DMS53 (cell line): ENCODE measurements at regions not wholly inside any gene's neighbourhood (a gene's known extent, or its start where the extent isn't known, plus 50 kb on each side); places are given as distances from the start of the nearest gene placed in this dataset.

Source experiments
- DNase-seq: peaks from one replicate; lab custom pipeline; 2025; lab: John Stamatoyannopoulos, UW

DNA sequence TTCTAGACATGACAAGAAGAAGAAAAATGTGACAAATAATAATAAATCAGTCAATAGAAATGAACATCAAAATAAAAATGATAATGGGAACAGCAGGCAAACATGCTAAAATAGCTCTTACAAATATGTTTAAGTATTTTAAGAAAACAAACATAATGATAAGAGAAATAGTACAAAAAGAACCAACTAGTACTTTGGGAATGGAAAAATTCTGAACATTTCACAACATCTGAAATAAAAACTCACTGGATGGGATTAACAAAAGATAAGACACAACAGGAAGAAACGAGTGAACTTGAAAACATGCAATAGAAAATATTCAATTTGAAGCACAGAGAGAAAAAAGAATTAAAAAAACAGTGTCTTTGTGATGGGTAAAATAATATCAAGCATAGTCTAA lies 115.2 kb upstream of the TSPAN2 start:
- DNase-seq: no peak

DNA sequence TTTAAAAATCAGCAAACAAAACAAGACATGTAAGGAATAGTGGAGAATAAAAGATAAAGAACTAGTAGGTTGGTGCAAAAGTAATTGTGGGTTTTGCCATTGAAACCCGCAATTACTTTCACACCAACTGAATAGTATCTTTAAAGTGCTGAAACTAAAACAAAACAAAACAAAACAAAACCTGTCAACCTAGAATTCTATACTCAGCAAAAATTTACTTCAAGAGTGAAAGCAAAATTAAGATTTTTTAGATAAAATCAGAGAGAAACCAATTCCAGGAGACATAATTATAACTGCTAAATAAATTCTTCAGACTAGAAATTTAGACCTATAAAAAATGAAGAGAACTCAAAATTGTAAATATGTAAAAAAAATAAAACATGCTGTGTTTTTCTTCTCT lies 114.0 kb upstream of the TSPAN2 start:
- no peak for DNase-seq

DNA sequence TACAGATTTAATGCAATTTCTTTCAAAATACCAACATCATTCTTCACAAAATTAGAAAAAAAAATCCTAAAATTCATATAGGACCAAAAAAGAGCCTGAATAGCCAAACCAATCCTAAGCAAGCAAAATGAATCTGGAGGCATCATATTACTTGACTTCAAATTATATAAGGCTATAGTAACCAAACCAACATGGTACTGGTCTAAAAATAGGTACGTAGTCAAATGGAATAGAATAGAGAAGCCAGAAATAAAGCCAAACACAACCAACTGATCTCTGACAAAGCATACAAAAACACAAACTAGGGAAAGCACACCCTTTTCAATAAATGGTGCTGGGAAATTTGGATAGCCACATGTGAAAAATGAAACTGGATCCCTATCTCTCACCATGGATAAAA lies 112.3 kb upstream of the TSPAN2 start:
- no peak for DNase-seq

DNA sequence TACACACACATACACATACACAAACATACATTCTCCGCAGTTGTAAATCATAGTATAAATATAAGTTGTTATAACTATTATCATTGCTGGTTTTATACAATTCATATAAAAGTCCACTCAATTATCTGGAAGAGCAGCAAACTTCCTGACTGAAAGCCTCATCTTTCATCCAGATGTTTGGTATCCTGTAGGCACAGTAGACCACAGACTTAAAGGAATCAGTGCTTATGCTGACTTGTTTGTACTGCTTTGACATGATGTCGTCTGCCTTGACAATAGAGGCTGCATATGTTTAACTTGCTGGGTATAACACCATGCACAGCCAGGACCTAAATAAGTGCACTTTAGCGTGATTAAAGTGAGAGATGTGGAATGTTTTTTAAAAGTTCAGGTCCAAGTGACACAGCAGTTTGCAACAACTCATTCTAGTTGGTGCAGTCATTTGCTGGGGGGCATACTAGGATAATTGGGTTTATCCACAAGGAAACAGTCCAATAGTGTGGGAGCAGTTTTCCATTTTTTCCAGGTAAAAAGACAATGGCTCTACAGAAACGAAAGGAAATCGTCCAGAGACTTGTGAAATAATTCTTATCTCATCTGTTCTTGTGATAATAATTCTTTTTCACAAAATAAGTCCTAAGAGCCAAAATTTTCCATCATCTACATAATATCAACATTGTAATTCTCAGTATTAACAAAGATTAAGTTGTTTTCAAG lies 110.3 kb upstream of the TSPAN2 start:
- no peak for DNase-seq

DNA sequence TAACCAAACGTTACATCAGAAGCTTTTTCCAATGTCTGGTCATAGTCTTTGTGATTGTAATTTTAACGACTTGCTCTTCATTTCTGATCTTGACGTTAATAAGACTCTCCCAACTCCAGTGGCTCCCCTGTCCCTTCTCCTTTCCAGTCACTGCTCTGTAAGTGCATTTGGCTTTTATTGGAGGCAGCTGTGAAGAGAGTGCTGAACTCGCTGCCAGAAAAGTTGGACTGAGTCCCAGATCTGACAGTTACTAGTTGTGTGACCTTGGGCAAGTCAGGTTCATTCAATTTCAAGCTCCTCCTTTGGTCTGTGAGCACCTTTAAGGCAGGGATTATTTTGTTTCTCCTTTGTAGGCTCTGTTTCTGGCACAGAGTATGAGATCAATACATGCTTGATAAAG lies 109.6 kb upstream of the TSPAN2 start:
- no peak for DNase-seq

DNA sequence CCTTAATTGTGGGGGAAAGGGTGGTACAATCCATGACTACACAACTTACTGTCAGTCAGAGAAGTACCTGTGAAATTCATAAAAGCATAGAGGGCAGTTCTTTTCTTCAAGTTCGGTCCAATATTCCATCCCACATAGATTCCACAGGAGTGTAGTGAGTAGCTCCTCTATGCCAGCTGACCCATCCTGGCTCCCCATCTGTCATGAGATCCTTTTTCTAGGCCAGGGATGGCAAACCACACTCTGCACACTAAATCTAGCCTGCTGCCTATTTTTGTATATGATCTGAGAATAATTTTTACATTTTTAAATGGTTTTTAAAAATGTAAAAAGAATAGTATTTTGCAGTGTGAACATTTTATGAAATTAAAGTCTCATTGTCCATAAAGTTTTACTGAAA lies 107.0 kb upstream of the TSPAN2 start:
- no peak for DNase-seq

DNA sequence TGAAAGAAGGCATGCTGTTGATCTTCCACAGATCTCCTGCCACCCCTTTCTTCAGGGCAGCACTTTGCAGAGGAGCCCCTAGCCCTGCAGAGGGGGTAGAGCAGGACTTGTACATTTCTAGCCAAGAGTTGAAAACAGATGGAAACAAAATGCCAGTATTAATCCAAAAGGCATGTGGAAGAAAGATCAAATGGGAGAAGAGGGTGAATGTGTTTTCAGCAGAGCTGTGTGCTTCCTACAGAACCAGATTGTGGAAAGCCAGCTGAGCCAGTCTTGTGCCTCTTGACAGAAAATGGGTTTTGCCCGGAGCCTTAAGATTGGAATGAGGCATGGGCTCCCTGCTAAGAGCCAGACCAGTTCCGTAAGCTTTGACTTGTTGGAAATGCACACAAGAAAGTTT lies 105.2 kb upstream of the TSPAN2 start:
- no peak for DNase-seq

DNA sequence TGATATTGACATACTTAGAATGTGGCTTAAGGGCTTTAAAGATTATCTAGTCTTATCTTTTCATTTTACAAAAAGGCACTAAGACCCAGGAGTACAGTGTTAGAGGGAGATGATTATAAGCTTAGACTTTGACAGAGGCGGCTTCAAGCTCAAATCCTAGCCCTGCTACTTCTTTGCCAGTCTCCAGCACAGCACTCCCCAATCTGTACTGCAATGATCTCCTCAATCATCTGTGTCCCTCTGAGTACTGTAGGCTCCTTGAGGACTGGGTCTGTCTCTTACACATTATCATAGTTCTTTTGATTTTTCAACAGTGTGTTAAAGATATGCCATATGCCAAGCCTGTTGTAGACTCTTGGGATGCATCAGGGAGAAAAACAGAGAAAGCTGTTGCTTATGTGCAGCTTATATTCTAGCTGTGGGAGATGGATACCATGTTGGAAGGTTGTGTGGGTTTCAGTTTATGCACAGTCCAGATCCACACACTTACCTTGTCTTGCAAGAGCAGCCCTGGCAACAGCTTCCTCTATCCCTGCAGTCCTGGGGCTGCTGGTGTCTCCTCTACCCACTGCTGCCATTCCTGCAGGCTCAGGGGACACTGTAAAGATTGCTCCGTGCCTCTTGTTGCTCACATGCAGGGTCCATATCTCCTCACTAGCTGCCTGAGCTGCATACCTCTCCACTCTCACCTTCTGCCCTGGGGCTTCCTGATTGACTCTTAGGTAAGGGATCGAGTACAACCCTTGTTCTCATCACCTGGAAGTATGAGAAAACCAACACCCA lies 103.9 kb upstream of the TSPAN2 start:
- no peak for DNase-seq

DNA sequence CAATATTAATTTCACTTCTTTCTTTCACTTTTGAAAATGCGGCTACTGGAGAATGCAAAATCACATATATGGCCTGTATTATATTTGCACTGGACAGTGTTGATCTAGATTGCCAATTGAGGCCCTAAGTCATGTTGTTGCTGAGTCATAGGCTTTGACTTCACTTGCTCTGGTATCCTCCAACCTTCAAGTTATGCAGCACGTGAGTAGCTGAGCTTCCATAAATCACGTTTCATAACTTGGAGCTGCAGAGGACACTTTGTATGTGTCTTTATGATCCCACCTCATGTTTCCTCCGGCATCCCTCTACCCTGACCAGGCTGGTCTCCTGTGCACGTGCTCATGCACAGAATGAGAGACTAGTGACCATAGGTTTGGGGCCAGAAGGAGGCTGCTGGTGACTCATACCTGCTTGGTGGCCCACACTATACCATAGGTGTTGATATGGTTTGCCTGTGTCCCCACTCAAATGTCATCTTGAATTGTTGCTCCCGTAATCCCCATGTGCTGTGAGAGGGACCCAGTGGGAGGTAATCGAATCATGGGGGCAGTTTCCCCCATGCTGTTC lies 103.0 kb upstream of the TSPAN2 start:
- DNase-seq: peak; percentile 16

DNA sequence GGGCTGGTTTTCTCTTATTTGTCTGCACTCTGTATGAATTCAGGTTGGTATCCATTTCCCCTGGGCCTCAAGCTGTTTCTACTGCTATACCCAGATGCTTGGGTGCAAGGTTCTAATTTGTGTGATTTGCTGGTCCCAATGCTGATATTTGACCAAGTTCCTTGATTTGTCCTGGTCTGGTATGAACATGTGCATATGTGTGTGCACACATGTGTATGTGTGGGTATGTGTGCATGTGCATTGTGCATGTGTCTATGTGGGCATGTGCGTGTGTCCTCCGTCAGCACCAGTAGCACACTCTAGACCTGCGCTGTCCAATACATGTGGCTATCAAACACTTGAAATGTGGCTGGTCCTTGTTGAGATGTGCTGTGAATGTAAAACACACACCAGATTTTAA lies 102.4 kb upstream of the TSPAN2 start:
- no peak for DNase-seq

DNA sequence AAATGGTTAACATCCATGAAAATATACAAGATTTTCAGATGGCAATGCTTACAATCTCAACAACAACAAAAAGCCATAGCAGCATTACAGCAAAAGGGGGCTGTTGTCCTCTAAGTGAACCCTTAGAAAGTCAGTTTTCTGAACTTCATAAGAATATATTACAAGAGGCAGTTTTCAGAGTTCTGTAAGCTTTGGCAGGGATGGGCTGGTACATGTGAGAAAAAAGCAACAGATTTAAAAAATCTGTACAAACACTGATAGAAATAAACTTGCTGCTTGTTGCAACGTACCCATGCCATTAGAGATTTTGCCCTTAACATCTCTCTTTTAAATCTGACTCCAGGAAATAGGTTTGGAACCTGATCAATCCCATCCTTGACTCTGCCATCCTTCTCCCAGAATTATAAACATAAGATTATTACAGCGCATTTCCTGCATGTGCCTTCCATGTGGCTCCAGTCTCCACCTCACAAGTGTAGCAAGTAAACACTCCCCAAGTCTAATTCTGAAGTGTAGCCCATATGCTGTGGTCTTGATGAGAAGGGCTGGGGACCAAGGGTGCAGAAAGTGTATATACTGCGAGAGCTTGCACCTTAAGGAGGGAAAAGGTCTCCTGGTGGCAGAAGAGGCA lies 101.4 kb upstream of the TSPAN2 start:
- DNase-seq: no peak

DNA sequence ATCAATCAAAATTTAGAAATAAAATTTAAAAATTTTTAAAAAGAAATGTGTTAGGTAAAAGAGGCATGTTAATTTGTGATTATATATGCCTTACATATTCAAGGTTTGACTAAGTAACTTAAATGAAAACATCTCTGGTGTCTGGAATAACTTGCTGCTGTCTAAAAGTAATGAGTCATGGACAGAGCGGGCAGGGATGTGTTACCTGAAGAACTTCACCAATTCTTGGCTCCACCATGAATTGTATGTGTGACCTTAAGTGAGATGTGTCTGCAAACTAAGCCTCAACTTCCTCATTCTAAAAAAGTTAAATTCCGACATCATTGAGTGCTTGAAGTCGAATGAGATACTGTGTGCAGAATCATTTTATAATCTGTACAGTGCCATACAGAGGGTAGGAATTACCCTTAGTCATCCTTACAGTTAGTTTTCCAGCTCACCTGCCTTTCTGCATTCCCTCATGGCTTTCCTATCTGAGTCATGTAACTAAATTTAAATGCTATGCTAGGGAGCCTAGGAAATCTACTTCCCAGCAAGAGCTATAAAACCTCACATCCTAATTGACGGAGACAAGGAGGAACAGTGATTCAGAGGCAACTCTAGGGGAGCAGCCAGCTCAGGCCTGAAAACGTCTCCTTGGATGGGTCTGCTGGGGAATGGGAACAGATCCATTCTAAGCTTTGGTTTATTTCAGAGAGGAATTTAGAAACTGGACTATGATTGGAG lies 100.7 kb upstream of the TSPAN2 start:
- peak; percentile 31 for DNase-seq

DNA sequence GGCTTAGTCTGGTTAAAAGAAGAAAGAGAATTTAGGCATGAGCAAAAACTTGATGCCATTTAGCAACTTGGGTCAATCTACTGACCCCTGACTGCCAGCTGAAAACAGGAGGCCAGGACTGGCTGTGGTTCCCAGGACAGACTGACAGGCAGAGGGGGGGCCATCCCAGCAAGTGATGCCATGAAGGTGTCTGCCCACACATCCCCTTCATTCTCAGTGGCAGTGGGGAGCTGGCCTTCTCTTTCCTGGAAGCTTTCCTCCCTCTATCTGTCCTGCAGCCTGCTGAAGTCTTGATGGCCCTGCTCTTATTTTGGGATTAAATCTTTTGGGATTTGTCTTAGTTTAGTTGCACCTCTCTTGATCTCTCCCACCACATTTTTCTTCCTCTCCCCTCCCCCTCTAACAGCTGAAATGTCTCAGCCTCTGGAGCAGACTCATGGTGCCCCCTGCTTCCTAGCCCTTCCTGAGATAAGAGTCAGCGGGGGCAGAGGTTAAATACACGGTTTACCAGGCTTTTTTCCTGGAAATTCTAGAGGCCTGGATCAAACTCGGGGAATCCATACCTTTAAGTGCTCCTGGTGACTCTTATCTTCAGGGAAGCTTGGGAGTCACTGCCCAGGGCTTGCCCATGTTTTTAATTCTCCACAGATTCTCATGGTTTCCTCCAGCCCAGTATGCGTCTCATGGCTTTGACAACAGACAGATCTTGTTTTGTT lies 99.5 kb upstream of the TSPAN2 start:
- no peak for DNase-seq

DNA sequence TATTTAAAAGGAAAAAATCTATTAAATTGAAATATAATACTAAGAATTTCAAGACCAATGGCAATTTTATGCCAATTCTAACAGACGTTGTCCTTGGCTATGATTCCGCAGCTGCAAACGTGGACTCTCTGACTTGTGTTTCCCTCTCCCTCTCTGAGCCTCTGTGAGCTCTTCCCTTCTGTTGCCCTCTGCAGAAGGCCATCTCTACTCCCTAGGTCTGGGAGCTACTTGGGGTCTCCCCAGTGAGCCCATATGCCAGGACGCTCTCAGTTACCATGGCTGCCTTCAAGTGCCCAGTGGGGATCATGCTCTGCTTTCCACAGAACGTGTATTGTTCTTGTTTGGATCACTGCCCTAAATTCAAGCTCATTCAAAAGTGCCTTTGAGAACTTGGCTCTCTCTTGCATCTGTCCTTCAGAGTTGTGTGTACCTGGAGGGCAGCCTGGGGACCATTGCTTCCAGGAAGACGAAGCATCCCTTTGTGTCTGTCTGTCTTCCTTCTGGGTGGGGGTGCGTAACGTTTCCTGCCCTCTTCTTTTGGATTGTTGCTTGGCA lies 97.5 kb upstream of the TSPAN2 start:
- no peak for DNase-seq

DNA sequence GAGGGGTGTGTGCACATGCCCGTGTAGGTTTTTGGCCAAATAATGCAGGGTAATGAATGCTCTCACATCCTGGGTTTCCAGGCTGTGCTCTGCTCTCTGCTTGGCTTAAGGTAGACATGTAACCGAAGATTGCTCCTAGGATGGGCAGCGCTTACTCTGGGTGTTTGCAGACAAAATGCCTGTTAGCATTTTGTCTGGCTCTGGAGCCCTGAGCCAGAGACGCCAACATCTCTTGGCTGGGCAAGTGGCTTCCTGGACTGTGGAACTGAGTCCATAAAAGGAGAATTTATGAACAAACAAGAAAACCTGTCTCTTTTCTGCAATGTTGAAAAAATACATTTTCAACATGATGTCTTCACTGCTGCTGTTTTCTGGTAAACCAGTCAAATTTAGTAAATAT lies 96.0 kb upstream of the TSPAN2 start:
- DNase-seq: no peak

DNA sequence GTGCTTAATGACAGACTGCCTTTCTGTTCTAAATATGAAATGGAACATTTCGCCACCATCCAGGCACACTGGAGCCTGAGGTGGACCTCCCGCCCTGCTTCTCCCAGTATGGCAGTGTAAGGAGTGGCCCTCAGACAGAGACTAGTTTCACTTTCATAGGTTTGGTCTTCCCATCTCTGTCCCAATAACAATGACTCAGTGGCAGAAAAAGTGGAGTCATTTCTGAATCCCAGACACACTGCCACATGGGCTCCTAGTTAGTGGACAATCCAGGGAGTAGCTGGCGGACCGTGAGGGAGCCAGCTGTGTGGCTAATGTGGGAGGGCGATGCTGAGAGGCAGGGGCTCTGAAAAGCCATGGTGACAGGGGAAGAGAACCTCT lies 95.6 kb upstream of the TSPAN2 start:
- no peak for DNase-seq

DNA sequence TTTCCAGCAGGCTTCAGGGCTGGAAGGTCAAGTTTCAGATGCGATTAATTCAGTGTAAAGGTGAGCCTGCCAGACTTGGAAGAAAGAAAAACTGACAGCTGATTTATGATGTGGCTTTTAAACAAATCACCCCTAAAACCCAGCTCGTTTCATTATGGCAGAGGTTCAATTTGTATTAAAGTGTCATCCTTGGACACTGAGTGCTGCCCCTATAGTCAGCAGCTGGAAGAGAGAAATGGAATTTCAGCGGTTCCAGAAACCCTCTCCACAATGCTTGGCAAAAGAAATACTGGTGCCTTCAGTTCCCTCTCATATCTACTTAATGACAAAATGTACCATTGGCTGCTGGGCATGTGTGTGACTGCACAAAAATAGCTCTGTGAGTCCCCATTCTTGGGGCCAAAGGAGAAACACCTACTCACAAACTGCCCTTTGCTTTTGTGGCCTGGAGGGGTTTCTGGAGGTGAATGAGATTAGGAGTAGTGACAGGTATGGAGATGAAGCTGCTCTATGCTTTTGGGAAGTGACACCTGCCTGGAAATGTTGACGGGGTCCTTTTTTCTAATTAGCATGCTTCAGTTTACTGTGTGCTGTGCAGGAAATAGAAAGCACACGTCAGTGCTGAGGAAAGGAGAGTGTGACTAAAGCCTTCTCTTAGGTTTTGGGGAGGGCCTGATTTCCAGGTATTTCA lies 95.1 kb upstream of the TSPAN2 start:
- no peak for DNase-seq

DNA sequence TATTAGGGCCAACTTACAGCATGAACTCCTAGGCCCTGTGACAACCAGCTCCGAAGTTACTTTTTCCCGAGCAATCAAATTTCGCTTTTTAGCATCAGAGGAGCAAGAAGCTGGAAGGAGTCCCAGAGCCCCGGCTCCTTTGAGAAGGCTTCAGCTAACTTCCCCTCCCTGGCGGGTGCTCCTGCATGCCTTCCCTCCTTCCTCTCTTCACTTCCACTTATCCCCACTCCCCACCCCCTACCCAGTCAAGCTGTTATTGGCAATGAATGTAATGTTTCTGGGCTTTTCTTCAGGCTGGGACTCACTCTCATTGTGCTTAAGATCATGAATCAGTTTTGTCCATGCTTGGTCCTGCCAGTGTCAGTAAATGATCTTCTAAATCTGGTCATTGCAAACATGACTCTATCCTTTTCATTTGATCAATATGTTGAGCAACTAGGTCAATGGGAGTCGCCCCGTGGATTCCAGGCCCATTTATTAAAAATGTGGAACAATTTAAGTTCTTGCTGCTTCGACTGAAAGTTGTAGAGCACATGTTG lies 94.5 kb upstream of the TSPAN2 start:
- DNase-seq: no peak

DNA sequence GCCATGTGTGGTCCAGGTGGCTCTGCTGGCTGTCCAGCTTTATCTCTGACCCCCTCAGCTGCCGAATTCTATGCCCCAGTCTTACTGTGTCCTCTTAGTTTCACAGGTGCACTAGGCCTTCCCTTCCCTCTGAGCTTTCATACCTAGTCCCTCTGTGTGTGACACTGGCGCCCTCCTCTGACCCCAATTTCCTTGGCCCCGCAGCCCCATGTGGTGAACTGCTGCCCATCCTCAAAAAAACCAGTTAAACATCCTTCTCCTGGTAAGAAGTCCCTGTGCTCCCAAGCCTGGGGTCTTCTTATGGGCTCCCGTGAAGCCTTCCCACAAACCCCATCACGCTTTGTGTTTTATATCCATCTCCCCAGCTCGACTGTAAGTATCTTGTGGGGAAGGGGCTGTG lies 93.9 kb upstream of the TSPAN2 start:
- peak; percentile 23 for DNase-seq

DNA sequence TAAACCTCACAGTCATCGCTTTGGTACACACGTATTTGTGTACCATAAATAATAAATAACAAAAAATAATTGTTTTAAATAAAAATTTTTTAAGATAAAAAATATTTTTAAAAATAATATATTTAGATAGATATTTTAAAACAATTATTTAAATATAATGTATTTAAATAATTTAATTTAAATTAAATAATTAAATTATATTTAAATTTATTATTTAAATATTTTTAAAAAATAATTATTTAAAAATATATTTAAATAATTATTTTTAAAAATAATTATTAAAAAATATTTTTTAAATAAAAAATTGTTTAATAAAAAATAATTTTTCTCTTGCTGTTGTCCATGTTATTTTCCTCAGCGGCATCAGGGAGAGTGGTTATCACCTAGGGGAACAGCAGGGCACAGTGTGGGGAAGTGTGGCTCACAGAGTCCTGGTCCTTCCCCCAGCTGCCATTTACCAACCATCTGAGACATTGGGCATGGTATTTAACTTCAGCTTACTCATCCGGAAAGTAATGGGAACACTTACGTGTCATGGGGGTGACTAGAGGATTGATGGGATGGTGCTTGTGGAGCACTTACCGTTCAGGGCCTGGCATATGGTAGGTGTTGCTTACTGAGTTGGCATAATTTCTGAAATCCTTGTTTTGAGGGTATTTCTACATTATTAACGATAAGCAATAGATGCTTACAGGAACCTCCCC lies 92.9 kb upstream of the TSPAN2 start:
- DNase-seq: no peak
